KBM-7 (cell line): ENCODE measurements at regions not wholly inside any gene's neighbourhood (a gene's known extent, or its start where the extent isn't known, plus 50 kb on each side); places are given as distances from the start of the nearest gene placed in this dataset.

Experiments used
- DNase-seq: peaks from one replicate; pipeline ENCODE4 v3.0.0-alpha.2; 2015
- in situ Hi-C: fragments of 300-500 bp; cut with MboI; formaldehyde crosslinking; loops from 2 replicates; pipeline ENCODE4 v1.14.3; 2020; ENCODE audit warnings: low sequenced_read_pairs, low pct_unique_long_range_greater_than_20kb, mixed read lengths

- DNase-seq, result no peak
- in situ Hi-C loops, result no loop called here
Measured at GRCh38 chr3:34005886-34006285, 207.5 kb downstream of the PDCD6IP start.

DNA sequence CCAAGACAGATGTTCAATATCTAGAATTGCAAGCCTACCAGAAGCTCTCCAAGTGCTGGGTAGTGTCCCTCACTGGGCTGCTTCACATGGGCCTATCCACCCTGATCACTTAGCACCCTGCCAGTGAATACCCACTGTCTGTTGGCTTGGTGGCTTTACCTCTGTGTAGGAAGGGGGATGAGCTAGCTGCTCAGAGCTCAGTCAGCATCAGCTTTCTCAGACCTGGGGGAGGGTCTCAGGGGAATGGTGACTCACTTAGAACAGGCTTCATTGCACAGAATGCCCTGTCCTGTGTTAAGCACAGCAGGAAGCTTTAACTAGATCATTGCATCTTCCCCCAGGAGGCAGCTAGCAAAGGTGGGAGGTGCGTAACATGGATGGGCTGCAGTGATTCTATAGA is 209.8 kb downstream of the PDCD6IP start:
- in situ Hi-C loops, result no loop called here
- no peak for DNase-seq

- in situ Hi-C loops, result no loop called here
Measured at GRCh38 chr3:34008836-34009809, 210.7 kb downstream of the PDCD6IP start.

DNA sequence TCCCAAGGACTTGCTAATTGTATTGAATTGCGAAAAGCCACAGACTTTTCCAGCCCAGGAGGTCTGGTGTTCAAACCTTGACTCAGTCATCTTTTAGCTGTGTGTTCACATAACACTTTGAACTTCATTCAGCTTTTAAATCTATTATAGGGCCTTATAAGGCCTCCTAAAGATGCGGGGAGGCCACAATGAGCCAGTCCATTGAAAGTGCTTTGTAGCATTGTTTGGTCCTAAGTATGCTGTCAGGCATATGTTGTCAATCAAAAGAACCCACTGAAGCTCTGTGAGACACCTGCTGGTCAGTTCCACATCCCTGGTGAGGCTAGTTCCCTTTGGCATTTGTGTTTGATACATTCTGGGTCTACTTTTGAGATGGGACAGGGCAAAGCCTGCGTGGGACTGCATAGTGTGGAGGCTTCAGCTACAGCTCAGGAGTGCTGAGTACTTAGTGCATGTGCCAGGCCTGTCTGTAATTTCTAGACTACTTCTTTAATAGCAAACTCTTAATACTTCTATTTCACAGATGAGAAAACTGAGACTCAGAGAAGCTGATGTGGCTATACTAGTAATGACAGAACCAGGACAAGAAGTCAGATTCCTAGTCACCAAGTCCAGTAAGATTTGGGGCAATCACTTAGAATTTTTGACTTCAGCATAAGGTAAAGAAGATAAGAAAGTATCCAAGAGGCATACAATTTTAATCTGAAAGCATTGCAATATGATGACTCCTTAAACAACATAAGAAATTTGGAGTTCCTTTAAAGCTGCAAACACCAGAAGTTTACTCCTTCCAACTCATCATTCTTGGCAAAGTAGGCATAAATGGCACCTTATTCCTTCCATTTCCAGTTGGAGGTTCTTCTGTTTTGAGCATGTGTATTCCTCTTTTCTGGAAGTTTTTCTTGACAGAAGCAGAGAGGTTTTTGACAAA is 213.0 kb downstream of the PDCD6IP start:
- in situ Hi-C loops, result no loop called here
- no peak for DNase-seq

More at GRCh38 chr3:34008836-34009809, 210.7 kb downstream of the PDCD6IP start:
- no peak for DNase-seq

GRCh38 chr3:34012102-34012461 is 213.7 kb downstream of the PDCD6IP start:
- no peak for DNase-seq

DNA sequence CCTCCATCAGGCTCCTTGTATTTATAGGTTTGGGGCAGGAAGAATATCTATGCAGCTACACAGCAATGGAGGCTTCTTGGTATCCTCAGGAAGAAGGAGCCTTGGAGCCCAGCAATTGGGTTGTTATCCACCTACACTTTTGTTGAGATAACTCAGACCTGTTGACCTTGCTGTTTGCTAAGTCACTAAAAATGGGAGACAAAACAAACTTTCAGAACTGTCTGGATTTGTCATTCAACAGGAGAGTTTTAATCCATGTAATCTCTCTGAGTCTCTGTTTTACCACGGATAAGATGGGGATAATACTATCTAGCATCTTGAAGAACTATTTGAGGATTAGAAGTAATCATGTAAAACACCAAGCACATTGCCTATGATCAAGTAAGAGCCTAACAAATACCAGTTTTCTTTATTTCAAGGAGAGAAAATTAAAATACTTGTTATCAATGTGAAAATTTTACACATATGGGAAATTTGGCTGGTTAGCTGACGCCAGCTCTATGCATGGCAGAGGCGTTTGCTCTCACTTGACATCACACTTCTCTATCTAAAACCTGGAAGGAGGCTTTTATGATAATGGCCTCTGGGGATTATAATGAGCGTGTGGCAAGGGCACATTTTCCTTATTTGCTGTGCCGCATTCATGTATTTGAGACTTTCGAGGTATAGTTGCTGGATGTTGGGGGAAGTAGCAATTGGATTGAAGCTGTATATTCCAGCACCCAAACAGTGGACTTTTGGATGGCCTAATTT is 215.6 kb downstream of the PDCD6IP start:
- in situ Hi-C loops, result no loop called here
- DNase-seq, result no peak

More at GRCh38 chr3:34012102-34012461, 213.7 kb downstream of the PDCD6IP start:
- in situ Hi-C loops, result no loop called here

- DNase-seq, result peak; percentile 60
- in situ Hi-C loops, result no loop called here
Measured at GRCh38 chr3:34015204-34016142, 217.0 kb downstream of the PDCD6IP start.

GRCh38 chr3:34016925-34017587 is 218.6 kb downstream of the PDCD6IP start:
- in situ Hi-C loops, result no loop called here
- peak; percentile 87 for DNase-seq

GRCh38 chr3:34017757-34018156 is 219.3 kb downstream of the PDCD6IP start:
- DNase-seq, result no peak
- in situ Hi-C loops, result no loop called here

GRCh38 chr3:34019158-34019557 is 220.7 kb downstream of the PDCD6IP start:
- in situ Hi-C loops, result no loop called here
- DNase-seq, result no peak

DNA sequence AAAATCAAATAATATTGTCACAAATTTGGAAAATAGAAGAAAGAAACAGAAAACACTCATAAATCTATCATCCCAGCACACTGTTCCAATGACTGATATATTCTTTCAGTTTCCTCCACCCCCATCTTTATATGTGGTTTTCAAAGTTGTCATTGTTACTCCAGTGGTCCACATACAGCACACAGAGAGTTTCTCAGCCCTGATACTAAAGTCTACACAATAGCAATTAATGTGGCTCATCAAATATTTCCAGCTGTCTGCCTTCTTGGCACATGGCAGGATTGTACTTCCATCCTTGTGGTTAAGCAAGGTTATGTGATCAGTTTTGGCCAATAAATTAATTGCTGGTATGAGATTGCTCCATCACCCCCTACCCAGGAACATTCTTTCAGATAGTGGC is 221.7 kb downstream of the PDCD6IP start:
- in situ Hi-C loops, result no loop called here
- no peak for DNase-seq

DNA sequence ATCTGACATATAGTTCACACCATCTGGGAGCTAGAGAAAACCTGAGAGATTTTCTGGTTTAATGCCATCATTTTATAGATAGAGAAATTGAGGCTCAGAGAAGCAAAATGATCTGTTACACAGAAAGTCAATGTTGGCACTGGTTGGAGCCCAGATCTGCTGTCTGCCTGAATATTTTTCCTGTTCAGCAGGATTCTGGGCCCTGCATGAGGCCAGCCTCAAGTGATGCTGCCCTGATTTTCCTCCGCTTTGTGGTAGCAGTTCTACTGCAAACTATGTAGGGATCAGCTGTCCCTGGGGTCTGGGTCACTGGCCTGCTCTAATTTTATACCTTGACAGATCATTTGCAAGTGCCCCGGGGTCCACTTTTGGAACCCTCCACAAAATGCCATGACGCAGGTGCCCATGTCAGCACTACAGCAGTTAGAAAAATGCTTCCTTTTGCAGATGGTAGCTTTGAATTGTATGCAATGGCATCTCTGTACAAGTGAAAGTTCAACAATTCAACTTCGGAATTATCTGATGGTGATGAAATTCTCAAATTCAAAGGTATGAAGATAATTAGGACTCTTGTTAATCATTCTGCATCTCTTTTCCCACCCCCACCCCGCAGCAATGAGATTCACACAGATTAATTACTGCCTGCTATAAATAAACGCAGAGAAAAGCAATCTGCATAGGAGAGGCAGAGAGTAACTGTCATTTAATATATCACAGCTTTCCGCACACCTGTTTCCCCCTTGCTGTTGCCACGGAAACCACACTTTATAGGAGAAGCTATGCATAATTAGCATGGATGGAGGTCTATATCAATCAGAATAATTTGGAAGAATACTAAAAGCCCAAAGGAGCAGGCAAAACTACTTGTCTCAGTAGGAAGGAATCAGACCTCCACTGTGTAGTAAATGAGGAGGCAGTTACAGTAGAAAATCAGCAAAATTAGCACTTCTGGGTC is 222.6 kb downstream of the PDCD6IP start:
- in situ Hi-C loops, result no loop called here
- no peak for DNase-seq

DNA sequence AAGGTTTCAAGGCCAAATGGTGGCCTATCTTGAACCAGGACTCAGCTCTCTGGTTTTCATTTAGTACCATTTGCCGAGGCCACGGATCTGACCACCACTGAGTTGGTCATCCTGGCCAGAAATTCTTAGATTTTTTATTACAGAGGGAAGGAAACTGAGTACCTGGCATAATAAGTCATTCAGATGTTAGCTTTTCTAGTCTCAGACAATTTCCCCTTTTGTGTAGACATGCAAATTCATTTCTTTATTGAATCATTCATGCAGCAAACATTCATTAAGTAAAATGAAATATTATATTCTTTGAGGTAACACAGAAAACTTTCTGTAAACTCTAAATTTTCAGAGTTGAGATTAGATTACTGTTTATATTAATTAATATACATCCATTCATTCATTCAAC is 223.7 kb downstream of the PDCD6IP start:
- DNase-seq, result no peak
- in situ Hi-C loops, result no loop called here

GRCh38 chr3:34024447-34025240 is 226.2 kb downstream of the PDCD6IP start:
- in situ Hi-C loops, result no loop called here
- no peak for DNase-seq

- in situ Hi-C loops, result no loop called here
- no peak for DNase-seq
Measured at GRCh38 chr3:34033839-34034238, 235.4 kb downstream of the PDCD6IP start.

GRCh38 chr3:34034840-34035239 is 236.4 kb downstream of the PDCD6IP start:
- DNase-seq, result no peak
- in situ Hi-C loops, result no loop called here
